Peyer's patch (tissue), 4 donors: ENCODE measurements at regions not wholly inside any gene's neighbourhood (a gene's known extent, or its start where the extent isn't known, plus 50 kb on each side); places are given as distances from the start of the nearest gene placed in this dataset.

Experiments
- POLR2A ChIP-seq, 2 donors: fragments of 450-650 bp; IDR thresholded peaks; one replicate each; pipeline ENCODE4 v1.5.1; 2017; ENCODE audit warnings: antibody characterized with exemption in 2 of 2, mild to moderate bottlenecking in 2 of 2, moderate library complexity in 2 of 2
- TF ChIP-seq, protein P1 (sequence below), 6 experiments: fragments of 450-650 bp in 4 of 6; fragments of 200-600 bp in 2 of 6; sonication (generic) in 1 of 6; IDR thresholded peaks; one replicate each; pipeline ENCODE4 v1.5.1; 2017 to 2019; ENCODE audit warnings: antibody characterized with exemption in 6 of 6, mild to moderate bottlenecking in 3 of 6, moderate library complexity in 1 of 6

DNA sequence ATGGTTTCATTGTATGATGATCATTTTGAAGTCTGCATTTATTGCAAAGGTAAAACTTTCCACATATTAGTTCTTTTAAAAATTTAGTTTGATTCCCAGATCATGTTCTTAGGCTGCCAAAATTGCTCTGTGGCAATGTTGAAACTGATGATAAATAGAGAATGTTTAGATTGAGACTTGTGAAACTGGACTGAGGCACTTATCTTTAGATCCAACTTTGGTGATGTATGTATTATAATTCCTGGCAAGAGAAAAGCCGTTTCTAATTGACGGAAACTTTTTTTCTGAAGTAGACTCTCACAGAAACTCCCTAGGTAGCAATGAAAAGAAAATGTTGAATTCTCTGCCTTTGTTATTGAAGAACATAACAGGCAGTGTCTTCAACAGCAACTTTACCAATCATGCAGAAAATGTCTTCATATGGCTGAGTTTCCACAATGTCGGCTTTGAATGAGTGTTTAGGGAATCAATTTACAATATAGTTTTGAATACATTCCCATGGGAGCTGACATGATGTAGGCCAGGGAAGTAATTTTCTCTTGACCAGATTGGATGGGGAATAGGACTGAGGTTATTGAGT, 456.2 kb downstream of the CD109 start:
- TF ChIP-seq, protein P1, sequence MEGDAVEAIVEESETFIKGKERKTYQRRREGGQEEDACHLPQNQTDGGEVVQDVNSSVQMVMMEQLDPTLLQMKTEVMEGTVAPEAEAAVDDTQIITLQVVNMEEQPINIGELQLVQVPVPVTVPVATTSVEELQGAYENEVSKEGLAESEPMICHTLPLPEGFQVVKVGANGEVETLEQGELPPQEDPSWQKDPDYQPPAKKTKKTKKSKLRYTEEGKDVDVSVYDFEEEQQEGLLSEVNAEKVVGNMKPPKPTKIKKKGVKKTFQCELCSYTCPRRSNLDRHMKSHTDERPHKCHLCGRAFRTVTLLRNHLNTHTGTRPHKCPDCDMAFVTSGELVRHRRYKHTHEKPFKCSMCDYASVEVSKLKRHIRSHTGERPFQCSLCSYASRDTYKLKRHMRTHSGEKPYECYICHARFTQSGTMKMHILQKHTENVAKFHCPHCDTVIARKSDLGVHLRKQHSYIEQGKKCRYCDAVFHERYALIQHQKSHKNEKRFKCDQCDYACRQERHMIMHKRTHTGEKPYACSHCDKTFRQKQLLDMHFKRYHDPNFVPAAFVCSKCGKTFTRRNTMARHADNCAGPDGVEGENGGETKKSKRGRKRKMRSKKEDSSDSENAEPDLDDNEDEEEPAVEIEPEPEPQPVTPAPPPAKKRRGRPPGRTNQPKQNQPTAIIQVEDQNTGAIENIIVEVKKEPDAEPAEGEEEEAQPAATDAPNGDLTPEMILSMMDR (IDR thresholded peaks at IDR 0.05): no peak
- no peak for TF ChIP-seq POLR2A (IDR thresholded peaks at IDR 0.05)
